HepG2 (cell line): ENCODE measurements at regions not wholly inside any gene's neighbourhood (a gene's known extent, or its start where the extent isn't known, plus 50 kb on each side); places are given as distances from the start of the nearest gene placed in this dataset.
"Not testable (repeated sequence)": the region's sequence is repeated elsewhere in the genome, so short reads cannot be mapped to it uniquely, and the experiment has no call there.

Source experiments
- ATAC-seq: fragments of 200-7000 bp; cut with Tn5 transposase; 3 replicates; pipeline ENCODE4 v1.9.1; 2020; ENCODE audit warnings: mild to moderate bottlenecking, moderate library complexity
- BruUV-seq: library from RNA; stranded (reverse); fragments of 400-500 nt; replicated peaks from 2 replicates; lab custom pipeline; 2021; lab: Mats Ljungman, UMichigan
- CTCF ChIA-PET: fragments of 300-600 bp; formaldehyde crosslinking; extraction: SDS; loops from one replicate; lab custom pipeline; 2021; ENCODE audit warnings: low total read pairs, inconsistent platforms, low intra/inter-chr PET ratio; lab: Yijun Ruan, JAX
- POLR2A ChIA-PET: fragments of 350-600 bp; sonication (Branson Sonifier 250); formaldehyde crosslinking; loops from one replicate; lab custom pipeline; 2020; ENCODE audit warnings: antibody characterized with exemption, inconsistent platforms; lab: Yijun Ruan, JAX
- DNase-seq: peaks from one replicate; pipeline ENCODE4 v3.0.0-alpha.2; 2015; ENCODE audit warnings: low spot score
- FAIRE-seq: peaks from 3 replicates; lab custom pipeline; 2011; peaks lifted over from hg19 to GRCh38; lab: Jason Lieb, UNC
- H2AFZ ChIP-seq: one replicate; pipeline ENCODE4 v1.6.1; 2011; ENCODE audit warnings: low read length, inconsistent platforms
- H3K27ac ChIP-seq: fragments of 300-600 bp; 3 replicates; pipeline ENCODE4 v1.8.0; 2011; ENCODE audit warnings: mixed run types, mild to moderate bottlenecking, mixed read lengths, low read length, inconsistent platforms; ENCODE audit not compliant: insufficient read depth; ENCODE audit errors: extremely low read length
- H3K27me3 ChIP-seq, 2 experiments: fragments of 200-600 bp in 1 of 2; 2 replicates in 1 of 2; 3 replicates in 1 of 2; pipeline versions ENCODE4 v1.6.0 to v1.8.0; 2011; ENCODE audit warnings: low read length in 2 of 2, mild to moderate bottlenecking in 2 of 2, moderate library complexity in 2 of 2, inconsistent platforms in 1 of 2; ENCODE audit not compliant: insufficient read depth in 2 of 2, control insufficient read depth in 1 of 2
- H3K36me3 ChIP-seq, 2 experiments: fragments of 200-600 bp in 1 of 2; replicated peaks in 1 of 2; 2 replicates in 1 of 2; 3 replicates in 1 of 2; pipeline versions ENCODE4 v1.5.1 to v1.8.0; 2011; ENCODE audit warnings: low read length in 2 of 2, inconsistent platforms in 1 of 2; ENCODE audit not compliant: insufficient read depth in 2 of 2, control insufficient read depth in 1 of 2
- H3K4me1 ChIP-seq: 2 replicates; pipeline ENCODE4 v1.5.1; 2012; ENCODE audit warnings: low read length, inconsistent platforms; ENCODE audit not compliant: insufficient read depth
- H3K4me2 ChIP-seq: 2 replicates; pipeline ENCODE4 v1.6.0; 2011; ENCODE audit warnings: low read depth, low read length, inconsistent platforms
- H3K4me3 ChIP-seq, 3 experiments: fragments of 200-600 bp in 1 of 3; sonication (generic), shearing (Covaris generic) in 1 of 3; replicated peaks in 1 of 3; 2 replicates each; pipeline ENCODE4 v1.5.1; 2011 to 2016; ENCODE audit warnings: low read length in 3 of 3, inconsistent platforms in 2 of 3, low read depth in 2 of 3, mild to moderate bottlenecking in 2 of 3, control low read depth in 1 of 3, mixed read lengths in 1 of 3; ENCODE audit not compliant: insufficient read depth in 1 of 3
- H3K79me2 ChIP-seq: one replicate; pipeline ENCODE4 v1.6.1; 2011; ENCODE audit warnings: low read length, inconsistent platforms; ENCODE audit not compliant: insufficient read depth
- H3K9ac ChIP-seq: 2 replicates; pipeline ENCODE4 v1.6.0; 2011; ENCODE audit warnings: mild to moderate bottlenecking, low read depth, low read length, inconsistent platforms; ENCODE audit not compliant: insufficient read depth
- H3K9me3 ChIP-seq: 2 replicates; pipeline ENCODE4 v1.5.1; 2012; ENCODE audit warnings: mild to moderate bottlenecking, low read length
- H4K20me1 ChIP-seq: 2 replicates; pipeline ENCODE4 v1.6.0; 2011; ENCODE audit warnings: inconsistent platforms, mild to moderate bottlenecking, low read length, moderate library complexity; ENCODE audit not compliant: insufficient read depth
- BCLAF1 ChIP-seq: fragments of 450-650 bp; IDR thresholded peaks from 2 replicates; pipeline ENCODE4 v1.6.1; 2017; ENCODE audit warnings: mild to moderate bottlenecking
- FLYWCH1 ChIP-seq: sonication (generic); formaldehyde crosslinking; IDR thresholded peaks from 2 replicates; pipeline ENCODE4 v1.8.1; 2023; ENCODE audit warnings: mild to moderate bottlenecking, missing genetic modification reagents
- LCORL ChIP-seq, 2 experiments: fragments of 450-650 bp in 1 of 2; sonication (generic) in 1 of 2; formaldehyde crosslinking in 1 of 2; IDR thresholded peaks; 2 replicates each; pipeline versions ENCODE4 v1.5.0 to v1.6.1; 2017 to 2020; ENCODE audit warnings: antibody characterized with exemption in 1 of 2, missing genetic modification reagents in 1 of 2
- TBX2 ChIP-seq: sonication (generic); formaldehyde crosslinking; IDR thresholded peaks from 2 replicates; pipeline ENCODE4 v1.5.0; 2020; ENCODE audit warnings: missing genetic modification reagents, mild to moderate bottlenecking, borderline replicate concordance
- TBX3 ChIP-seq: fragments of 450-650 bp; IDR thresholded peaks from 2 replicates; pipeline ENCODE4 v1.6.1; 2017; ENCODE audit warnings: antibody characterized with exemption, mild to moderate bottlenecking, inconsistent platforms, borderline replicate concordance
- TGIF2 ChIP-seq: IDR thresholded peaks from 2 replicates; pipeline ENCODE4 v1.6.1; 2016; ENCODE audit warnings: control low read depth, missing compliant biosample characterization
- THAP8 ChIP-seq: sonication (generic); formaldehyde crosslinking; IDR thresholded peaks from 2 replicates; pipeline ENCODE4 v1.5.1; 2020; ENCODE audit warnings: missing genetic modification reagents, mild to moderate bottlenecking, borderline replicate concordance
- ZFP36L2 ChIP-seq: sonication (generic); formaldehyde crosslinking; IDR thresholded peaks from 2 replicates; pipeline ENCODE4 v1.4.0; 2020; ENCODE audit warnings: missing genetic modification reagents
- ZNF205 ChIP-seq: IDR thresholded peaks from 2 replicates; pipeline ENCODE4 v1.6.1; 2018; ENCODE audit warnings: missing biosample characterization, missing genetic modification reagents
- ZNF235 ChIP-seq: sonication (generic); formaldehyde crosslinking; IDR thresholded peaks from 2 replicates; pipeline ENCODE4 v1.8.1; 2023; ENCODE audit warnings: mild to moderate bottlenecking, missing genetic modification reagents, borderline replicate concordance
- ZNF891 ChIP-seq: sonication (generic); formaldehyde crosslinking; IDR thresholded peaks from 2 replicates; pipeline ENCODE4 v1.5.0; 2020; ENCODE audit warnings: mild to moderate bottlenecking, missing genetic modification reagents
- WGBS: methylation state at CpG from one replicate; pipeline ENCODE4 v1.1.6; 2017; ENCODE audit warnings: low lambda C conversion rate; 5-methylcytosine and 5-hydroxymethylcytosine counted together
- in situ Hi-C: cut with HindIII; loops from 2 replicates; pipeline ENCODE4 v1.10.0; 2017; ENCODE audit warnings: low pct_unique_long_range_greater_than_20kb; ENCODE audit not compliant: extremely low pct_ligation_motif_present
- intact Hi-C: fragments of 100-400 bp; cut with micrococcal nuclease; formaldehyde crosslinking; loops from one replicate; pipeline ENCODE4 v1.10.0; 2022; ENCODE audit not compliant: unreplicated experiment

- Histone ChIP-seq H3K36me3 (no peaks in the 10 kb centered on the region), H3K9ac (no peak overlapping the region), H3K79me2 (no peaks in the 10 kb centered on the region), H3K4me1 (no peaks in the 10 kb centered on the region), H3K27me3 (no peaks in the 10 kb centered on the region), H2AFZ (no peak overlapping the region), H3K9me3 (no peaks in the 10 kb centered on the region), H3K27ac (no peak overlapping the region), H3K4me2 (no peak overlapping the region), H3K4me3 (no peak overlapping the region), H4K20me1 (no peaks in the 10 kb centered on the region)
- in situ Hi-C loops, result no loop called here
- BruUV-seq, result no TSS peak
- ChIA-PET CTCF (no interaction called here), POLR2A (no interaction called here)
- intact Hi-C loops, result no loop called here
- 0% methylated on average over 2 of the region's 2 CpGs for WGBS
- no peak for ATAC-seq
- FAIRE-seq, result no peak
- DNase-seq, result no peak
- no peak for TF ChIP-seq ZFP36L2 (CRISPR knock-in tag)
- no peak for TF ChIP-seq LCORL (IDR thresholded peaks at IDR 0.05)
- no peak for TF ChIP-seq LCORL (CRISPR knock-in tag; IDR thresholded peaks at IDR 0.05)
- no peak for TF ChIP-seq TGIF2 (CRISPR knock-in tag)
- no peak for TF ChIP-seq ZNF235 (CRISPR knock-in tag)
- no peak for TF ChIP-seq ZNF891 (CRISPR knock-in tag)
- TF ChIP-seq ZNF205 (CRISPR knock-in tag), result no peak
- TF ChIP-seq BCLAF1, result no peak
- no peak for TF ChIP-seq THAP8
- no peak for TF ChIP-seq FLYWCH1
- TF ChIP-seq TBX2 (CRISPR knock-in tag), result no peak
- TF ChIP-seq TBX3, result no peak
Observed at GRCh38 chr7:79761876-79762429, 308.5 kb upstream of the MAGI2 start.

GRCh38 chr7:79750941-79751340, 297.5 kb upstream of the MAGI2 start:
- H3K4me2 ChIP-seq, intact Hi-C loops, H3K36me3 ChIP-seq, H3K9me3 ChIP-seq, CTCF ChIA-PET, H4K20me1 ChIP-seq, FAIRE-seq, in situ Hi-C loops, H3K4me1 ChIP-seq, POLR2A ChIA-PET, H3K79me2 ChIP-seq, H3K4me3 ChIP-seq, BruUV-seq, H3K27ac ChIP-seq, H3K9ac ChIP-seq, ATAC-seq, H3K27me3 ChIP-seq, DNase-seq, H2AFZ ChIP-seq: not testable (repeated sequence)
- 31% methylated on average over 8 of the region's 8 CpGs for WGBS
